HL-60 (cell line): ENCODE measurements at regions not wholly inside any gene's neighbourhood (a gene's known extent, or its start where the extent isn't known, plus 50 kb on each side); places are given as distances from the start of the nearest gene placed in this dataset.

Experiments
- DNase-seq, 2 experiments: peaks; one replicate each; pipeline ENCODE4 v3.0.0-alpha.2; 2010 to 2020; ENCODE audit warnings: low read depth in 1 of 2, low spot score in 1 of 2
- H3K27ac ChIP-seq: fragments of 250-450 bp; sonication (Bioruptor Pico); replicated peaks from 2 replicates; pipeline ENCODE4 v1.5.1; 2020; ENCODE audit warnings: mild to moderate bottlenecking, moderate library complexity
- H3K27me3 ChIP-seq: fragments of 250-450 bp; sonication (Bioruptor Pico); 2 replicates; pipeline ENCODE4 v1.5.1; 2021; ENCODE audit warnings: mild to moderate bottlenecking, moderate library complexity; ENCODE audit not compliant: insufficient read depth, poor library complexity, severe bottlenecking
- H3K4me3 ChIP-seq: replicated peaks from 2 replicates; pipeline ENCODE4 v1.5.1; 2011; ENCODE audit warnings: mild to moderate bottlenecking, control low read depth, low read length; ENCODE audit not compliant: insufficient read depth
- CTCF ChIP-seq: IDR thresholded peaks from one replicate; pipeline ENCODE4 v1.5.1; 2011; ENCODE audit warnings: low read length, control low read depth, inconsistent platforms; ENCODE audit not compliant: insufficient read depth
- GABPA ChIP-seq: IDR thresholded peaks from 2 replicates; pipeline ENCODE4 v1.6.1; 2012; ENCODE audit warnings: low read depth
- POLR2AphosphoS5 ChIP-seq: IDR thresholded peaks from 2 replicates; pipeline ENCODE4 v1.6.1; 2012; ENCODE audit warnings: low read depth
- REST ChIP-seq: IDR thresholded peaks from 2 replicates; pipeline ENCODE4 v1.6.1; 2012; ENCODE audit warnings: low read depth; ENCODE audit not compliant: insufficient replicate concordance
- SPI1 ChIP-seq: IDR thresholded peaks from 2 replicates; pipeline ENCODE4 v1.6.1; 2012; ENCODE audit warnings: low read depth, mild to moderate bottlenecking, borderline replicate concordance

- peak in 1 of 2 experiments; percentile 8 for DNase-seq
- H3K27ac ChIP-seq: no peak overlapping the region
- peaks cover 11% of the 10 kb centered on the region for H3K27me3 ChIP-seq
- TF ChIP-seq POLR2AphosphoS5: no peak
- peak; percentile 45 for TF ChIP-seq REST
- no peak for TF ChIP-seq CTCF
- TF ChIP-seq GABPA: no peak
- H3K4me3 ChIP-seq: peak overlapping the region; percentile 40
Observed at GRCh38 chrX:120015145-120016067, 62.1 kb downstream of the RHOXF2B start.

- H3K27ac ChIP-seq: no peak overlapping the region
- TF ChIP-seq CTCF (no peak), SPI1 (no peak), REST (no peak), GABPA (no peak), POLR2AphosphoS5 (no peak)
- H3K27me3 ChIP-seq: peaks cover 11% of the 10 kb centered on the region
- H3K4me3 ChIP-seq: no peak overlapping the region
- DNase-seq: no peak
Observed at GRCh38 chrX:120014354-120015130, 62.9 kb downstream of the RHOXF2B start.

GRCh38 chrX:120001787-120002186, 58.2 kb upstream of the NKAP start:
- Histone ChIP-seq H3K4me3 (no peak overlapping the region), H3K27ac (no peak overlapping the region), H3K27me3 (peaks cover 37% of the 10 kb centered on the region)
- TF ChIP-seq SPI1: no peak
- TF ChIP-seq GABPA: no peak
- no peak for TF ChIP-seq CTCF
- no peak for TF ChIP-seq POLR2AphosphoS5
- DNase-seq: no peak
